ENCODE measurements at regions not wholly inside any gene's neighbourhood (a gene's known extent, or its start where the extent isn't known, plus 50 kb on each side); places are given as distances from the start of the nearest gene placed in this dataset.

- peak; percentile 13; the same call in 1 of the 3 replicates for ATAC-seq
- TF ChIP-seq SNAI2 (CRISPR knock-in tag; IDR thresholded peaks at IDR 0.05): no peak
- TF ChIP-seq ZFP3 (CRISPR knock-in tag; IDR thresholded peaks at IDR 0.05): no peak
- no peak for TF ChIP-seq ZNF70 (CRISPR knock-in tag; IDR thresholded peaks at IDR 0.05)
- TF ChIP-seq ZNF8 (CRISPR knock-in tag; IDR thresholded peaks at IDR 0.05): no peak
- no peak for TF ChIP-seq BACH2 (CRISPR knock-in tag; IDR thresholded peaks at IDR 0.05; ENCODE audit: borderline replicate concordance)
- TF ChIP-seq ISL1 (CRISPR knock-in tag; IDR thresholded peaks at IDR 0.05): no peak
- TF ChIP-seq ESRRG (CRISPR knock-in tag; IDR thresholded peaks at IDR 0.05): no peak
- no peak for TF ChIP-seq TSHZ2 (CRISPR knock-in tag; IDR thresholded peaks at IDR 0.05)
- no peak for TF ChIP-seq TOX (CRISPR knock-in tag; IDR thresholded peaks at IDR 0.05; ENCODE audit: borderline replicate concordance)
- no peak for TF ChIP-seq GLIS3 (CRISPR knock-in tag; IDR thresholded peaks at IDR 0.05)
- TF ChIP-seq CSDC2 (CRISPR knock-in tag; IDR thresholded peaks at IDR 0.05): no peak
- no peak for TF ChIP-seq CREB5 (CRISPR knock-in tag; IDR thresholded peaks at IDR 0.05; ENCODE audit: low read depth)
- TF ChIP-seq ARNTL (CRISPR knock-in tag; IDR thresholded peaks at IDR 0.05; ENCODE audit: borderline replicate concordance, low read depth): no peak
Observed at GRCh38 chr7:12769444-12769843, 82.0 kb downstream of the ARL4A start.

- ATAC-seq: peak; percentile 46
- TF ChIP-seq POU6F1 (CRISPR knock-in tag; IDR thresholded peaks at IDR 0.05; ENCODE audit: borderline replicate concordance, low read depth) (no peak), TOX (CRISPR knock-in tag; IDR thresholded peaks at IDR 0.05; ENCODE audit: borderline replicate concordance) (no peak), ISL1 (CRISPR knock-in tag; IDR thresholded peaks at IDR 0.05) (0 out of 2 replicates have a peak, but pooled peaks have one; percentile 38)
Observed at GRCh38 chr7:12770227-12770975, 83.0 kb downstream of the ARL4A start.

- peak; percentile 84 for ATAC-seq
- TF ChIP-seq CSDC2 (CRISPR knock-in tag; IDR thresholded peaks at IDR 0.05): 0 out of 2 replicates have a peak, but pooled peaks have one; percentile 36
- no peak for TF ChIP-seq SNAI2 (CRISPR knock-in tag; IDR thresholded peaks at IDR 0.05)
- TF ChIP-seq ZC3H10 (CRISPR knock-in tag; IDR thresholded peaks at IDR 0.05): no peak
- peak; percentile 33; the same call in 1 of the 2 replicates for TF ChIP-seq POU6F1 (CRISPR knock-in tag; IDR thresholded peaks at IDR 0.05; ENCODE audit: borderline replicate concordance, low read depth)
- no peak; the same call in 1 of the 2 replicates for TF ChIP-seq TOX (CRISPR knock-in tag; IDR thresholded peaks at IDR 0.05; ENCODE audit: borderline replicate concordance)
- TF ChIP-seq TSHZ2 (CRISPR knock-in tag; IDR thresholded peaks at IDR 0.05): no peak
- TF ChIP-seq CREB5 (CRISPR knock-in tag; IDR thresholded peaks at IDR 0.05; ENCODE audit: low read depth): no peak
- no peak for TF ChIP-seq OSR1 (CRISPR knock-in tag; IDR thresholded peaks at IDR 0.05)
- TF ChIP-seq ISL1 (CRISPR knock-in tag; IDR thresholded peaks at IDR 0.05): peak; percentile 63
Observed at GRCh38 chr7:12771378-12771877, 84.0 kb downstream of the ARL4A start.

All from SK-N-SH treated with all-trans-retinoic acid at 6 μM for 48 hours (cell line).